Fibroblast of lung (primary cell): ENCODE measurements at regions not wholly inside any gene's neighbourhood (a gene's known extent, or its start where the extent isn't known, plus 50 kb on each side); places are given as distances from the start of the nearest gene placed in this dataset.

Source experiments
- DNase-seq, 2 donors: peaks; one replicate each; pipeline versions ENCODE4 v3.0.0 to v3.0.0-alpha.2; 2010; ENCODE audit warnings: low read depth in 2 of 2
- H2AFZ ChIP-seq: 2 replicates; pipeline ENCODE4 v1.5.1; 2012; ENCODE audit warnings: low read length, control low read depth, inconsistent platforms
- H3K27ac ChIP-seq: 2 replicates; pipeline ENCODE4 v1.5.1; 2011; ENCODE audit warnings: low read length, control low read depth; ENCODE audit not compliant: insufficient read depth
- H3K27me3 ChIP-seq: 2 replicates; pipeline ENCODE4 v1.5.1; 2011; ENCODE audit warnings: mild to moderate bottlenecking, low read length; ENCODE audit not compliant: control insufficient read depth, insufficient read depth
- H3K36me3 ChIP-seq: 2 replicates; pipeline ENCODE4 v1.5.1; 2011; ENCODE audit warnings: low read length; ENCODE audit not compliant: control insufficient read depth, insufficient read depth
- H3K4me1 ChIP-seq: 2 replicates; pipeline ENCODE4 v1.5.1; 2011; ENCODE audit warnings: low read length; ENCODE audit not compliant: control insufficient read depth, insufficient read depth; ENCODE audit errors: extremely low read depth
- H3K4me2 ChIP-seq: 2 replicates; pipeline ENCODE4 v1.5.1; 2011; ENCODE audit warnings: low read length, control low read depth; ENCODE audit not compliant: insufficient read depth; ENCODE audit errors: extremely low read depth
- H3K4me3 ChIP-seq, 4 experiments: fragments of 200-600 bp in 1 of 4; sonication (generic) in 1 of 4; replicated peaks in 1 of 4; 2 replicates each; pipeline ENCODE4 v1.5.1; 2011 to 2016; ENCODE audit warnings: low read length in 4 of 4, low read depth in 3 of 4, mild to moderate bottlenecking in 3 of 4, control low read depth in 2 of 4, inconsistent platforms in 1 of 4, mixed read lengths in 1 of 4; ENCODE audit not compliant: insufficient read depth in 1 of 4; ENCODE audit errors: control extremely low read depth in 1 of 4
- H3K79me2 ChIP-seq: 2 replicates; pipeline ENCODE4 v1.5.1; 2012; ENCODE audit warnings: mild to moderate bottlenecking, low read length, inconsistent platforms; ENCODE audit not compliant: control insufficient read depth, insufficient read depth
- H3K9ac ChIP-seq: 2 replicates; pipeline ENCODE4 v1.5.1; 2011; ENCODE audit warnings: mild to moderate bottlenecking, low read length, control low read depth; ENCODE audit not compliant: insufficient read depth
- H3K9me3 ChIP-seq: 2 replicates; pipeline ENCODE4 v1.5.1; 2012; ENCODE audit warnings: low read depth, low read length; ENCODE audit not compliant: control insufficient read depth, insufficient read depth
- H4K20me1 ChIP-seq: 2 replicates; pipeline ENCODE4 v1.5.1; 2011; ENCODE audit warnings: low read length; ENCODE audit not compliant: control insufficient read depth, insufficient read depth; ENCODE audit errors: extremely low read depth
- CTCF ChIP-seq, 2 donors: IDR thresholded peaks in 1 of 2; conservative IDR thresholded peaks in 1 of 2; 1 replicate in 1 of 2; 2 replicates in 1 of 2; pipeline ENCODE4 v1.5.1; 2011 to 2012; ENCODE audit warnings: low read length in 2 of 2, control low read depth in 1 of 2, inconsistent platforms in 1 of 2, low read depth in 1 of 2, mild to moderate bottlenecking in 1 of 2
- EZH2 ChIP-seq: IDR thresholded peaks from 2 replicates; pipeline ENCODE4 v1.5.1; 2012; ENCODE audit warnings: low read length, control low read depth, mild to moderate bottlenecking; ENCODE audit errors: missing control alignments

GRCh38 chr5:155222393-155222792 lies 208.8 kb downstream of the KIF4B start:
- Histone ChIP-seq H4K20me1 (no peaks in the 10 kb centered on the region), H3K79me2 (no peaks in the 10 kb centered on the region), H2AFZ (no peak overlapping the region), H3K9me3 (no peaks in the 10 kb centered on the region), H3K4me2 (no peak overlapping the region), H3K27me3 (no peaks in the 10 kb centered on the region), H3K36me3 (no peaks in the 10 kb centered on the region), H3K9ac (no peak overlapping the region), H3K27ac (no peak overlapping the region), H3K4me3 (no peak overlapping the region), H3K4me1 (no peaks in the 10 kb centered on the region)
- no peak for TF ChIP-seq EZH2
- TF ChIP-seq CTCF (conservative IDR thresholded peaks at IDR 0.05 in 1 of 2, IDR thresholded peaks at IDR 0.05 in 1 of 2; ENCODE audit: low read depth in 1 of 2, low read length in 2 of 2): no peak
- DNase-seq: no peak

- no peak overlapping the region for H3K4me2 ChIP-seq
- H3K79me2 ChIP-seq: no peaks in the 10 kb centered on the region
- no peaks in the 10 kb centered on the region for H3K4me1 ChIP-seq
- no peak for TF ChIP-seq EZH2
- TF ChIP-seq CTCF (conservative IDR thresholded peaks at IDR 0.05 in 1 of 2, IDR thresholded peaks at IDR 0.05 in 1 of 2; ENCODE audit: low read depth in 1 of 2, low read length in 2 of 2): no peak
- DNase-seq: no peak
- H3K9me3 ChIP-seq: no peaks in the 10 kb centered on the region
- no peak overlapping the region for H3K27ac ChIP-seq
- no peak overlapping the region for H2AFZ ChIP-seq
- no peaks in the 10 kb centered on the region for H3K36me3 ChIP-seq
- no peaks in the 10 kb centered on the region for H4K20me1 ChIP-seq
- no peaks in the 10 kb centered on the region for H3K27me3 ChIP-seq
- no peak overlapping the region for H3K4me3 ChIP-seq
- H3K9ac ChIP-seq: no peak overlapping the region
Measured at GRCh38 chr5:155229135-155229534, 215.6 kb downstream of the KIF4B start.

GRCh38 chr5:155239803-155240202 lies 226.2 kb downstream of the KIF4B start:
- no peak overlapping the region for H3K9ac ChIP-seq
- no peaks in the 10 kb centered on the region for H3K9me3 ChIP-seq
- no peaks in the 10 kb centered on the region for H3K27me3 ChIP-seq
- H3K79me2 ChIP-seq: no peaks in the 10 kb centered on the region
- H3K36me3 ChIP-seq: no peaks in the 10 kb centered on the region
- no peaks in the 10 kb centered on the region for H4K20me1 ChIP-seq
- no peak for TF ChIP-seq CTCF (conservative IDR thresholded peaks at IDR 0.05 in 1 of 2, IDR thresholded peaks at IDR 0.05 in 1 of 2; ENCODE audit: low read depth in 1 of 2, low read length in 2 of 2)
- TF ChIP-seq EZH2: no peak
- no peak for DNase-seq
- no peak overlapping the region for H3K4me3 ChIP-seq
- no peak overlapping the region for H3K27ac ChIP-seq
- H2AFZ ChIP-seq: no peak overlapping the region
- no peaks in the 10 kb centered on the region for H3K4me1 ChIP-seq
- H3K4me2 ChIP-seq: no peak overlapping the region
